ENCODE measurements at regions not wholly inside any gene's neighbourhood (a gene's known extent, or its start where the extent isn't known, plus 50 kb on each side); places are given as distances from the start of the nearest gene placed in this dataset.

DNA sequence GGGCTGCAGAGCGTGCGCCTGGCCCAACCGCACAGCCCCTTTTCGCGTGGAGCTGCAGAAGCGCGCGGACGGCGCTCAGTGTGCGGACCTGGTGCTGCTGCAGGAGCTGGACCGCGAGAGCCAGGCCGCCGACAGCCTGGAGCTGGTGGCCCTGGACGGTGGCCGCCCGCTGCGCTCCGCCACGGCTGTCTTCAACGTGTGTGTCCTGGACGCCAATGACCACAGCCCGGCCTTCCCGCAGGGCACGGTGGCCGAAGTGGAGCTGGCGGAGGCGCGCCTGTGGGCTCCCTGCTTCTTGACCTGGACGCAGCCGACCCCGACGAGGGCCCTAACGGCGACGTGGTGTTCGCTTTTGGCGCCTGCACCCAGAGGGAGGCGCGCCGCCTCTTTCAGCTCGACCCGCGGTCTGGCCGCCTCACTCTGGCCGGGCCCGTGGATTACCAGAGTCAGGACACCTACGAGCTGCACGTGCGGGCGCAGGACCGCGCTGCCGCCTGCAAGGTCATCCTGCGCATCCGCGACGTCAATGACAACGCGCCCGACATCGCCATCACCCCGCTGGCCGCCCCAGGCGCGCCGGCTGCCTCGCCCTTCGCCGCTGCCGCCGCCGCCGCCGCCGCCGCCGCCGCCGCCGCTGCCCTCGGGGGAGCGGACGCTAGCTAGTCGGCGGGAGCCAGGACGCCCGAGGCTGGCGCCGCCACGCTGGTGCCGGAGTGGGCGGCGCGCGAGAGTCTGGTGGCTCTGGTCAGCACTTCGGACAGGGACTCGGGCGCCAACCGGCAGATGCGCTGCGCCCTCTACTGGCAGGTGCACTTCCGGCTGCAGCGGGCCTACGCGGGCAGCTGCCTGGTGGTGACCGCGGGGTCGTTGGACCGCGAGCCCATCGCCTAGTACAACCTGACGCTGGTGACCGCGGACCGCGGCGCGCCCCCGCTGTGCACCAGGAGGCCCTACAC lies 172.2 kb downstream of the OLFM4 start:
- peak in 2 of 3 donors; percentile 62 to 65 for DNase-seq (ENCODE audit: low read depth in 2 of 3, low spot score in 2 of 3)

DNA sequence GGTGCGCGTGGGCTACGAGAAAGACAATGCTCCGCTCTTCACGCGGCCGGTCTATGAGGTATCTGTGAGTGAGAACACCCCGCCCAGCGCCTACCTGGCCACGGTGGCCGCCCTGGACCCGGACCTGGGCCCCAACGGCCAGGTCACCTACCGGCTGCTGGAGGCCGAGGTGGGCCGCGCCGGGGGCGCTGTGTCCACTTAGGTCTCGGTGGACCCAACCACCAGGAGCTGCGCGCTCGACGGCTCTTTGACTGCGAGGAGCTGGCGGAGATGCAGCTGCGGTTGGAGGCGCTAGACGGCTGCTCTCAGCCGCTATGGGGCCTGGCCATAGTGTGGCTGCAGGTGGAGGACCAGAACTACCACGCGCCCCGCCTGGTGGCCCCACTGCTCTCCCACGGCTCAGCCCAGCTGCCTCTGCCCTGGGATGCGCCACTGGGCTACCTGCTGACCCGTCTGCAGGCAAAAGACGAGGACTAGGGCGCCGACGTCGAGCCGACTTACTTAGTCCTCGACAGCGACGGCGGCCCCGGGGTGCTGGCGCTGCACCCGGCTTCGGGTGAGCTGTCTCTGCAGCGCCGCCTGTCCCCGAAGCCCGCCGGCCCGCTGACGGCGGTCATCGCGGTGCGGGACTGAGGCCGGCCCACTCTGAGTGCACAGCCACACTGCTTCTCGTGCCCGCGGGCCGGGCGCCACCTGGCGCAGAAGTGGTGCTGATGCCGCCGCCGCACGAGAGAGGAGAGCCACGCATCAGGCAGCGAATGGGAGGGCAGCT lies 173.0 kb downstream of the OLFM4 start:
- DNase-seq (ENCODE audit: low read depth in 2 of 3, low spot score in 2 of 3) = peak in 2 of 3 donors; percentile 15 to 18

DNA sequence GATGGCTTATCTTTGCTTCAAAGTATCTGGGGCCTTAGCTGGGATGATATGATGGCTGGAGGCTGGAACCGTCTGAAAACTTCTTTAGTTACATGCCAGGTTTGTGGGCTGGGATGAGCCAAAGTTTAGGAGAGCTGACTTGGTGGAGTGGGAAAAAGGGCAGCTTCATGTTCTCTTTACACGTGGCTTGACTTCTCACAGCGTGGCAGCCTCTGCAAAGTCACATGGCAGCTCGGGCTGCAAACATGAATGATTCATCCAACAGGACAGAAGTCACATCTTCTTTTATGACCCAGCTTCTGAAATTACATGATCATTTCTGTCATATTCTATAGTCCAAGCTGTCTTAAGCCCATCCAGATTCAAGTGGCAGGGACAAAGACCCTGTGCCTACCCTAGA lies 176.0 kb downstream of the OLFM4 start:
- no peak for DNase-seq (ENCODE audit: low read depth in 2 of 3, low spot score in 2 of 3)

DNA sequence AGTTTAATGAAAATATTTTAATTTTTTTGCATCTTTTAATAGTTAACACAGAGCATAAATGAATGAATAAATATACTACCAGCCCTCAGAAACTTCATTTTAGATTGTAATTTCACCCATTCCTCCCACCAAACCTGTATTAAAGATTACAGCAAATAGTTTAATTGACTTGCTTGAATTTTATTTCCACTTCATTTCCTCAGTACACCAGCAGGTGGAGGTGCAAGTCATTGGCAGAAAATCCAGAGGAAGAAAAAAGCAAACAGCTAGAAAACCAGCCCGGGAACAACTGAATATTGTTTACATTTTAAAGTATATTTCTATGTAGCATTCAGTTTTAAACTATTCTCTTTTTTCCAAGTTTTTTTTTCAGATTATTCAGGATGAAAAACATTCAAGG lies 177.8 kb downstream of the OLFM4 start:
- DNase-seq (ENCODE audit: low read depth in 2 of 3, low spot score in 2 of 3) = peak in 1 of 3 donors; percentile 25

DNA sequence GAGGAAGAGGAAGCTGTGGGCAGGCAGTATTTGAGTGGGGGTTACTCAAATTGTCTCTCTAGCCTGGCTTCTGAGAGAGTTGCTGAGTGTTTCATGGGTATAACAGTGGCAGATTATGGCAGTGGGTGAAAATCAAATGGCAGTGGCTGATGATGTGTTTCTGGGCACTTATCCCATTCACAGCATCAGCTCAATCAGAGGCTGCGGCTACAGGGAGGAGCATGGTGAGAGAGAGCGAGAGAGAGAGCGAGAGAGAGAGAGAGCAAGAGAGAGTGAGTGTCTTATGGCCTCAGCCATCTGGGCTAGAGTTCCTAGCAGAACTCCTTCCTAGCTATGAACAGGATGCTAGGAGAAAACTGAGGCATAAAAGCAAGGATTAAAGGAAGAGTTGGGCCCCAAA lies 178.9 kb downstream of the OLFM4 start:
- DNase-seq (ENCODE audit: low read depth in 2 of 3, low spot score in 2 of 3) = no peak

DNA sequence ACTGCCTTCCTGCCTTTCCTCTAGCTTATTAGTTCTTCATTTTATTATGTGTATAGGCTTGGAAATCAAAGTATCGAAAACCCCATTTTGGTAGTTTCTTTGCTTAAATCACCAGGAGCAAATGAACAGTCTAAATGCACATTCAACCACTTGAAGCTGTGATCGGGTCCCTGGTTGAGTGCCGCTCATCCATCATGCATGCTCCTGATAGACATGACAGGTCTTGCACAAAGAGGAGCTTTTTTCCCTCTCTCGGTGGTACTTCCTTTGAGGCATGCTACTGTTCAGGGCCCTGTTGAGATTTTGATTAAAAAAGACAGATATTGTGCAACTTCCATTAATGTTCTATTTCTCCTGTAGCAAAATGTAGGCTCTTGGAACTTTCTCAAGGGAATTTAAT lies 185.8 kb downstream of the OLFM4 start:
- DNase-seq (ENCODE audit: low read depth in 2 of 3, low spot score in 2 of 3) = no peak

DNA sequence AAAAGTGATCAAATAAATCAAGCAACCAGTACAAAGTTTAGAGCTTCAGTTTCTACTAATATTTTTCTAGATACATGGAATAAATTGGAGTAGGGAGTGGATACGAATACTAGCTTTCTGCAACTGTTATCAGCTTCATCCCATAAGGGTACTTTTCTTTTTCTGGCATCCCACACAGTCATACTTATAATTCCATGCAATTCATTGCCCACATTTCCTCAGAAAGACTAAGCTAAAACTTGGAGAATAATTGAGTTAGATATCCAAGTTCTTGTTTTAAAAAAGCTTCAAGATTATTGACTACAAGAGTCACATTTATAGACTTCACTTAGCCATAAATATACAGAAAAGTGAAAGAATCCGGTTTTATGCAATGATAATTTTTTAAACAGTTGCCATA lies 186.9 kb downstream of the OLFM4 start:
- no peak for DNase-seq (ENCODE audit: low read depth in 2 of 3, low spot score in 2 of 3)

DNA sequence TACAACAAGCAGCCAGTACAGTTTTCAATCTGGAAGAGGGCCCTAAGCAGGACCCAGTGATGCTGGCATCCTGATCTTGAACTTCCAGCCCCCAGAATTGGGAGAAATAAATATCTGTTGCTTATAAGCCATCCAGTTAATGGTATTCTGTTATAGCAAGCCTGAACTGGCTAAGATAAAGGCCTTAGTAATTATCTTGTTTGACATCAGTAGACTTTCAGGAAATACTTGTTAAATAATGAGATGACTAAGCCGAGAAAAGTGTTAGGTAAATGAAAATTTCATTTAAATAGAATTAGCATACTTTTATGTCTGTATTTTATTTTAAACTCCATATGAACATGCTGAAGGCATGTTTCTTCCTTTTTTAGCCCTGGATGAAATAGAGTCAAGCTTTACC lies 188.2 kb downstream of the OLFM4 start:
- no peak for DNase-seq (ENCODE audit: low read depth in 2 of 3, low spot score in 2 of 3)

DNA sequence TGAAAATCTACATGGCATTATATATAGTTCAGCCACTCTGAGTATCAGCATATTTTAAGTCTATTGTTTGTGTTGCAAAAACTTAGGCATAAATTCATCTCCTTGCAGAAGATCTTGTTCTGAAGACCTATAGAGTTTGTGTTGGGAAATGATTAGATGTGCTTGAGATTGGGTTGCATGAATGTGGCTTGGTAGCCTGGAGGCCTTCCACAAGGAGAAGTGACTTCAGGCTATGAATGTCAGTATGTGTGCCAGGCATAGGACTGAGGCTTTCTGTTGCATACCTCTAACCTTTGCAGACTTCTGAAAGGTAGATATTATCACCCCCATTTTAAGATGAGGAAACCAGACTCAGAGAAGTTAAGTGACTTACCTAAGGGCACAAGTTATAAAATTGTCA lies 188.6 kb downstream of the OLFM4 start:
- no peak for DNase-seq (ENCODE audit: low read depth in 2 of 3, low spot score in 2 of 3)

DNA sequence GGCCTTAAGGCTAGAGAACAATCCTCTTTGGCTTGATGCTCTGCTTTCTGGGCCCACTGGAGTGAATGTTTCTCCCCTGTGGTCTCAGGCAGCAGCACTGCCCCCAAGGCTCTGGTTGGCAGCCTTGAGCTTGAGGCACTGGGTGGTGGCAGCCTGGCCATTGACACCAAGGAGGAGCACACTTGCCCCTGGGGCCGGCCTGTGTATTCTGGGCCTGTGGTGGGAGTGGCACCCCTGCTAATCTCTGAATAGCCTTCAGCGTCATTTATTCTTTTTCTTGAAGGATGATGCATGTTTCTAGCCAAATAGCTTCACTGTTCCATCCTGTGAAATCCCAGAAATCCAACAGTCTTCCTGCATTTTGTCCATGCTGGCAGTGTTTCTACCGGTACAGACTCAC lies 191.4 kb downstream of the OLFM4 start:
- no peak for DNase-seq (ENCODE audit: low read depth in 2 of 3, low spot score in 2 of 3)

DNA sequence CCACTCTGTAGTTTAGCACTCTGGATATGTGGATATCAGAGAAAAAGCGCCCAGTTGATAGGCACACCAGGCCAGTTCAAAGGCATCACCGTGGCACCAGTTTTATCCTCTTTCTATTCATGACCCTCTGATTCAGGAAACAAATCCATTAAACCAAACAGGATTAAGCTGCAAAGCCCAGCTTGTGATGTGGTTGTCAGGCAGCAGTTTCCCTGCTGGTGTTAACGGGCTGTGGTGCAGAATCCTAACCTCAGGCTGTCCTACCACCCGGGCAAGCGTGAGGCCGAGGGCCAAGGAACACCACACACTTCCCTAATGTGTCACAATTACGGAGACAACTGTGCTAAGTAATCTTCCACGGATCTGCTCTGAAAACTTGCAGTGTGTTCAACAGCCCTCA lies 209.1 kb downstream of the OLFM4 start:
- DNase-seq (ENCODE audit: low read depth in 2 of 3, low spot score in 2 of 3) = no peak

DNA sequence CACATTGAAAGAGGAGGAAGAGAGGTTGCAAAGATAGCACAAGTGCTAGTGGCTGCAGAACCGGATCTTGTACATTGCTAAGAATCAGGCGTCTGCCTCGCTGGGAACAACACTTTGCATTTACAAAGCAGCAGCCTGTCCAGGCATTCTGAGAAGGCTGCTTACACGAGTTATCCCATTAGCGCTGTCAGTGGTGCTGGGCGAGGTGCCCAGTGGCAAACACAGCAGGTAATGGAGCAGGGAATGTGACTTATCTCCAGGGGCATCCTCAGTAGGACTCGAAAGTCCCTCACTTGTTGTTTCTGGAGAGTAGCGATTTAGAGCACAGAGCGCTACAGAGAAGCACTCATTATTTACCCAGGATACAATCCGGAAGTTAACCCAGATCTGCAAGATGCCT lies 209.6 kb downstream of the OLFM4 start:
- DNase-seq (ENCODE audit: low read depth in 2 of 3, low spot score in 2 of 3) = no peak

DNA sequence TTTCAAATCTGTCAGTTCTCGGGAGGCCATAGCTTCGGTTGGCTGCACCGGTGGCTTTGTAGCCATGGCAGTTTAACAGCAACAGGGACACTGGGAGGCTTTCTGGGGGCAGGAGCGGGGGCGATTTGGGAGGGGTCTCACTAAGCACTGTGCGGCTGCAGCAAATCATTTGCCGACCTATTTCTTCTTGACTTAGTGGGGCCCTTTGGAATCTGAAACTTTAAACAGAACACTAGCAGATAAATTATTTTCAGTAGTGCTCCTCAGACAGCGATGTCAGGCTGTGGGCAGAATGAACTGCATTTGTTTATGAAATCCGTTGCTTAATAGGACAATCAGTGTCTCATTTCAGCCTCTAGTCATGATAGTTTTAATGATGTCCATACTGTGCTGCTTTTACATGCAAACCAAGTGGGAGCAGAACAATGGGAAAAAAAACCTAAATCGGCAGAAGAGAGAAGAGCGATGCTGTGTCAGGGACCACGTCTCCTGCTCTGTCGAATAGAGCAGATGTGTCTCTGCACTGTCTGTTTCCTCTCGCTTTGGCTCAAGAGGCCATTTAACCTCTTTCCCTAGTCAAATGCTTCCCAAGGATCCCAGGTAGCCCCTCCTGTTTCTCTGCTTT lies 211.9 kb downstream of the OLFM4 start:
- DNase-seq (ENCODE audit: low read depth in 2 of 3, low spot score in 2 of 3) = no peak

DNA sequence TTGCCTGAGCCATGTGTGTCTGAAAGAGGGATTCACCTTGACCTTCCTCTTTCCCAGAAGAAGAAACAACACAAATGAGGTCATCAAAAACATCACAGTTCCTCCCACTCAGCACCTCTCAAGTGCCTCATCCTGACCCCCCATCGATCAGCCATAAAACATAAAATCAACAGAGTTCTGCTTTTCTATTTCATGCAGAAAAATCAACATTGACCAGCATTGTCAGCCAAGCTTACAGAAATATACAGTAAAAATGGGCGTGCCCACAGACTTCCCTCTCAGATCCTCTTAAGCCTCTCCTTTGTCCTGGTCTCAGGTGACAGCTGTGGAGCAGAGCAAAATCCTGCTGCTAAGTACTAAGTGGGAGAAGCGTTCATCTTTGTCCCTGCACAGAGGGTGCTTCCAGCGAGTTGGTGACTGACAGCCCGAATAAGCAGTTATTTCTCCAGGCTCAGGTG lies 213.3 kb downstream of the OLFM4 start:
- DNase-seq (ENCODE audit: low read depth in 2 of 3, low spot score in 2 of 3) = no peak

DNA sequence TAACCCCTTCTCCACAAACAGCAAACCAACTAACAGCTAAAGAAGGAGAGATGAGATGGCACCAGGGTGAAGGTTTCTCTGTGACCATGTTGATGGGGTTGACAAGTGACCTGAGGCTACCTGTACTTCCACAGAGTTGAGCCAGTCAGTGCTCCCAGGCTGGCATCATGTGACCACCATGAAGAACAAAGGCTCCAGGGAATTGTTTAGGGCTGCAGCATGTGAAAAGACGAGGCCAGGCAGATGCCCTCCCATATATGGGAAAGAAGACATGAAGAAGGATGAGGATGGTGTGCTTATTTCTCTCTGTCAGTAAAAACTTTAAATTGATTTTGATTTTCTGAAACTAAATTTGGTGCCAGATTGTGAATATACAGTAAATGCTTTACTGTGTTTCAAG lies 220.6 kb downstream of the OLFM4 start:
- DNase-seq (ENCODE audit: low read depth in 2 of 3, low spot score in 2 of 3) = no peak

DNA sequence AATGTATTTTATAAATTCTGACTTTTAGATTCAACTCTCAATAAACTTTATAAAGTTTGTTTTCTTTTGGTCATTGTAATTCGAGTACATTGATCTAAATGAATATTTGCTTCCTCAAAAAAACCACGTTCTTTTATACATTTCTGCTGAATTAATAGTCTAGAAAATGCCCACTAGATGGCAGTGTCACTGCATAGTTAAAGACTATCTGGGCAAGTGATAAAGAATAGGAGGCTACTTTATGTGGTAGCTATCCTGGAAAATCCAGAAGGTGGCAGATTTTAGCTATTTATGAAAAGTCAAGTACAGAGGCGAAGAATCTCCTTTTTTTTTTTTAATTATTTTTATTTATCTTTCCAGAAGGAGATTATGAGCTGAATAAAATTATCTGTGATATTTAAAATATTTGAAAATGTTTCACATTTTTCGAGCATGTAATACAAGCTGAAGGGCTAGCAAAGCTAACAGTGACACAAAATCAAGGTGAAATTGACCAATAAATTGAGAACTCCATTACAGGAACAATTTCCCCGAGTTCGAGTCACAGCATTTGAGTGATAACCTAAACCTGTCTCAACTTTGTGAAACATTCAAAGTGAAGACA lies 221.8 kb downstream of the OLFM4 start:
- peak in 2 of 3 donors; percentile 67 to 88 for DNase-seq (ENCODE audit: low read depth in 2 of 3, low spot score in 2 of 3)

DNA sequence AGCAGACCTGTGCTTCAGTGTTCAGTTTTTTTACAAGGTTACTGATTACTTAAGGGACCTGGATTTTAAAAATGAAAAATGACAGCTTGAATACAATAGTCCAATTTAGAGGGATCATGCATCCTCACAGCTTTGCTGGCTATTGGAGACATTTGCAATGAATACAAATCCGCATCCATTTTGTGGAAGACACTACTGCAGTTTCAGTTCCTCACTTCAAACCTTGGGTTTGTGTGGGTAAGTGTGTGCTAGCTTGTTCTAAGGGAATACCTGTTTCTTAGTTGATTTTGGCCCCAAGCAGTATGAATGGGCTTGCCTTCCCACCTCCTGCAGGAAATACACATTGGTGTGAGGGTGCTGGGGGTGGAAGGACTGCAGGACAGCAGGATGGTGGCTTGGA lies 222.4 kb downstream of the OLFM4 start:
- DNase-seq (ENCODE audit: low read depth in 2 of 3, low spot score in 2 of 3) = no peak

DNA sequence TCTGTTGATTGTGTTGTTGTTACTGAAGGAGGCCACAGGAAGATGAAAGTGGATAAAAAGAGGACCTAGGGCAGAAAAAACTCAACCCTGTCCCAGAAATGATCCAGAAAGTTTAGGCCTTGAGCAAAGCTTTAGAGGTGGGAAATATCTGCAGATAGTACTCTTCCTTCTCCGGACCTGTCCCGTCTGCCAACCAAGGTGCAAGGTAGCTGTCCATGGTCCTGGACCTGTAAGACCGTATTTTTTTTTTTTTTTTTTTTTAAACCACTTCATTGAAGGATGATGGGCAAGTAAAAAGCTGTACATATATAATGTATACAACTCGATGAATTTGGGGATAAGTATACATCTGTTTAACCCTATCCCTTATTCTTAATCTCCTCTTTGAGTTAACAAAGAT lies 225.9 kb downstream of the OLFM4 start:
- peak in 2 of 3 donors; percentile 5 to 35 for DNase-seq (ENCODE audit: low read depth in 2 of 3, low spot score in 2 of 3)

DNA sequence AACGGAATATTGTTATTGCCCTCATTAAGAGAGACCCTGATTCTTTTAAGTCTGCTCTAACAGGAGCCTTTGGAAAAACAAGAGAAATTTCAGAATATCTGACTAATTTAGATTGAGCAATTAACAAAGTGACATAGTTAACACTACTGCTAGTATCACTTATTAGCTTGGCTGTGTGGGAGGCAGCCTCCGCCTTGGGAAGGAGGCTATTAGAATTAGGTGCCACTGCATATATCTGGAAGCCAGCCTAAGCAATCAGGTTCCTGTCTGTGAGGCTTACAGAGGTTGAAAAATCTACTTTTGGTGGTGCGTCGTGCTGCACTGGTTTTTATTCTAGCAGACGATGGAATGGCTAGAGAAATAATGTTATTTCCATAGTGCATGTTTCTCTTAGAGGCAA lies 227.2 kb downstream of the OLFM4 start:
- no peak for DNase-seq (ENCODE audit: low read depth in 2 of 3, low spot score in 2 of 3)

DNA sequence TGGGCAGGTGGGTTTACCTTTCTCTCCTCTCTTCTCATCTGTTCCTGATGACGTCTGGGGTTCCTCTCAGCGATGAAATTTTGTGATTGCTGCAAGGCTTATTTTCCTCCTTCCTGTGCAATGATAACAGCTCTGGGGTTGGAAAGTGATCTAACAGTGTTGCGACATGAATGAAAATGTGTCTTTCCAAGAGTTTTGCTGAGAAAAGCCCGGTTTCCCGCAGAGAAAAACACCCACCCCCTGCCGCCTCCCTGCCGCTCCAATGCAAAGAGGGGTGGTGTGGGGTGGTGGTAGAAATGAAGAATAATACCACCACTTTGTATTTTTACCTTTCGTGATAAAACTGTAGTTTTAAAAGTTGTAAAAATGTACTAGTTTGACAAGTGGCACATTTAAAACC lies 232.0 kb downstream of the OLFM4 start:
- no peak for DNase-seq (ENCODE audit: low read depth in 2 of 3, low spot score in 2 of 3)

All from hematopoietic multipotent progenitor cell (in vitro differentiated cells).